H54 (cell line): ENCODE measurements at regions not wholly inside any gene's neighbourhood (a gene's known extent, or its start where the extent isn't known, plus 50 kb on each side); places are given as distances from the start of the nearest gene placed in this dataset.
A peak's percentile ranks its signal among the peaks of the same experiment; 100 is the strongest.
"Not testable (repeated sequence)": the region's sequence is repeated elsewhere in the genome, so short reads cannot be mapped to it uniquely, and the experiment has no call there.

Experiments
- DNase-seq: peaks from one replicate; pipeline ENCODE4 v3.0.0; 2011; ENCODE audit warnings: low spot score, mixed read lengths; ENCODE audit not compliant: insufficient read length
- FAIRE-seq: peaks from 3 replicates; lab custom pipeline; 2011; peaks lifted over from hg19 to GRCh38; lab: Jason Lieb, UNC
- POLR2A ChIP-seq: IDR thresholded peaks from 2 replicates; pipeline ENCODE4 v1.6.1; 2011; ENCODE audit warnings: low read depth, mild to moderate bottlenecking, low read length

- FAIRE-seq (peak; percentile 52), DNase-seq (peak; percentile 3)
- TF ChIP-seq POLR2A: no peak
Observed at GRCh38 chr3:117019082-117019713, 309.6 kb downstream of the TUSC7 start.

GRCh38 chr3:117026401-117026800 is 316.8 kb downstream of the TUSC7 start:
- FAIRE-seq (no peak), DNase-seq (no peak)
- TF ChIP-seq POLR2A: no peak

GRCh38 chr3:117035745-117036144 is 326.2 kb downstream of the TUSC7 start:
- TF ChIP-seq POLR2A: no peak
- DNase-seq: no peak
- FAIRE-seq: no peak

- FAIRE-seq (no peak), DNase-seq (no peak)
- TF ChIP-seq POLR2A: no peak
Observed at GRCh38 chr3:117036259-117036799, 326.8 kb downstream of the TUSC7 start.

GRCh38 chr3:117045143-117045542 is 335.6 kb downstream of the TUSC7 start:
- TF ChIP-seq POLR2A: no peak
- DNase-seq: no peak
- FAIRE-seq: no peak

- no peak for TF ChIP-seq POLR2A
- DNase-seq (no peak), FAIRE-seq (no peak)
Observed at GRCh38 chr3:117047951-117048705, 338.5 kb downstream of the TUSC7 start.

- no peak for TF ChIP-seq POLR2A
- DNase-seq (no peak), FAIRE-seq (no peak)
Observed at GRCh38 chr3:117052395-117052794, 342.8 kb downstream of the TUSC7 start.

- FAIRE-seq (no peak), DNase-seq (no peak)
- no peak for TF ChIP-seq POLR2A
Observed at GRCh38 chr3:117054556-117054955, 345.0 kb downstream of the TUSC7 start.

- not testable (repeated sequence) for FAIRE-seq, DNase-seq
Observed at GRCh38 chr3:117056946-117057345, 347.4 kb downstream of the TUSC7 start.

GRCh38 chr3:117059067-117059955 is 349.7 kb downstream of the TUSC7 start:
- no peak for TF ChIP-seq POLR2A
- FAIRE-seq (no peak), DNase-seq (no peak)

GRCh38 chr3:117059956-117060270 is 350.3 kb downstream of the TUSC7 start:
- DNase-seq (no peak), FAIRE-seq (no peak)
- no peak for TF ChIP-seq POLR2A

GRCh38 chr3:117063930-117064329 is 354.4 kb downstream of the TUSC7 start:
- no peak for DNase-seq

GRCh38 chr3:117068301-117068700 is 358.7 kb downstream of the TUSC7 start:
- DNase-seq (no peak), FAIRE-seq (no peak)
- TF ChIP-seq POLR2A: no peak

More at GRCh38 chr3:117063930-117064329, 354.4 kb downstream of the TUSC7 start:
- no peak for FAIRE-seq
- no peak for TF ChIP-seq POLR2A

GRCh38 chr3:117074826-117075225 is 365.2 kb downstream of the TUSC7 start:
- TF ChIP-seq POLR2A: no peak
- no peak for DNase-seq
- no peak for FAIRE-seq
